Peyer's patch (tissue), 4 donors: ENCODE measurements at regions not wholly inside any gene's neighbourhood (a gene's known extent, or its start where the extent isn't known, plus 50 kb on each side); places are given as distances from the start of the nearest gene placed in this dataset.

ENCODE experiments used
- POLR2A ChIP-seq, 2 donors: fragments of 450-650 bp; IDR thresholded peaks; one replicate each; pipeline ENCODE4 v1.5.1; 2017; ENCODE audit warnings: antibody characterized with exemption in 2 of 2, mild to moderate bottlenecking in 2 of 2, moderate library complexity in 2 of 2
- TF ChIP-seq, protein P1 (sequence below), 6 experiments: fragments of 450-650 bp in 4 of 6; fragments of 200-600 bp in 2 of 6; sonication (generic) in 1 of 6; IDR thresholded peaks; one replicate each; pipeline ENCODE4 v1.5.1; 2017 to 2019; ENCODE audit warnings: antibody characterized with exemption in 6 of 6, mild to moderate bottlenecking in 3 of 6, moderate library complexity in 1 of 6

DNA sequence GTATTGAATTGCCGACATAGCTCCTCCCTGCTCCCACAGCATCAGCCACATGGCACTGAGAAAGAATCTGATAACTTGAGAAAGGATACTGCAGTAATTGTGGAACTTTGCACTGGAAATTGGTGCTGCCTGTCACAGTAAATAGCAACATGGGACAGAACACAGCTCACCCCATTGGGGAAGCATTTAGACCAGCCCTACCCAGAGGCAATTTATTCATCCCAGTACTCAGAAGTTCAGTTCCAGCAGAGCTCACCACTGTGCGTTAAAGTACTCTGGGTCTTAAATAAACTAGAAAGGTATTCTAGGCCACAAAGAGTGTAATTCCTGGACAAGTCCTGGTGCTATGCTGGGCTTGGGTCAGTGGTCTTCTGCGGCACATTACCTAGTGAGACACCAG is 347.1 kb downstream of the PYDC2 start:
- no peak for TF ChIP-seq POLR2A (IDR thresholded peaks at IDR 0.05)
- TF ChIP-seq, protein P1, sequence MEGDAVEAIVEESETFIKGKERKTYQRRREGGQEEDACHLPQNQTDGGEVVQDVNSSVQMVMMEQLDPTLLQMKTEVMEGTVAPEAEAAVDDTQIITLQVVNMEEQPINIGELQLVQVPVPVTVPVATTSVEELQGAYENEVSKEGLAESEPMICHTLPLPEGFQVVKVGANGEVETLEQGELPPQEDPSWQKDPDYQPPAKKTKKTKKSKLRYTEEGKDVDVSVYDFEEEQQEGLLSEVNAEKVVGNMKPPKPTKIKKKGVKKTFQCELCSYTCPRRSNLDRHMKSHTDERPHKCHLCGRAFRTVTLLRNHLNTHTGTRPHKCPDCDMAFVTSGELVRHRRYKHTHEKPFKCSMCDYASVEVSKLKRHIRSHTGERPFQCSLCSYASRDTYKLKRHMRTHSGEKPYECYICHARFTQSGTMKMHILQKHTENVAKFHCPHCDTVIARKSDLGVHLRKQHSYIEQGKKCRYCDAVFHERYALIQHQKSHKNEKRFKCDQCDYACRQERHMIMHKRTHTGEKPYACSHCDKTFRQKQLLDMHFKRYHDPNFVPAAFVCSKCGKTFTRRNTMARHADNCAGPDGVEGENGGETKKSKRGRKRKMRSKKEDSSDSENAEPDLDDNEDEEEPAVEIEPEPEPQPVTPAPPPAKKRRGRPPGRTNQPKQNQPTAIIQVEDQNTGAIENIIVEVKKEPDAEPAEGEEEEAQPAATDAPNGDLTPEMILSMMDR (IDR thresholded peaks at IDR 0.05), result no peak
